ENCODE measurements at regions not wholly inside any gene's neighbourhood (a gene's known extent, or its start where the extent isn't known, plus 50 kb on each side); places are given as distances from the start of the nearest gene placed in this dataset.

DNA sequence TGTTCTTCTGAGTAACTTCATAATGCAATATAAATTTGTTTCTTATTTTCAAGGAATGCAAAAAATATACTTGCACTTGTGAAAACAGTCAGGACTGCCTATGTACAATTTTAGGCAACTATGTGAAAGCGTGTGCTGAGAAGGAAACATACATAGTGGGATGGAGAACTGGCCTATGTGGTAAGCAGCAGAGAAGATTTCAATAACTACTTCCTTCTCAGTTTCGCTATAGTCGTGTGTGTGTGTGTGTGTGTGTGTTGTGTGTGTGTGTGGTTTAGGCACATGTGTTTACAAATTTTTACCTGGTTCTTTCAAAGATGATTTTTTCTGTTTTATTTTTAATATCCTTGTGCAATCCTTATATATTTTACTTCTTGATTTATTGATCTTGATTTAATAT is 211.8 kb downstream of the LRRK2 start:
- TF ChIP-seq EZH2 (IDR thresholded peaks at IDR 0.05; ENCODE audit: low read depth) (no peak), CTCF (conservative IDR thresholded peaks at IDR 0.05) (no peak)
